ENCODE measurements at regions not wholly inside any gene's neighbourhood (a gene's known extent, or its start where the extent isn't known, plus 50 kb on each side); places are given as distances from the start of the nearest gene placed in this dataset.
"Not testable (repeated sequence)": the region's sequence is repeated elsewhere in the genome, so short reads cannot be mapped to it uniquely, and the experiment has no call there.

- CTCF ChIA-PET: no interaction called here
- DNase-seq (no peak), ATAC-seq (ENCODE audit: low read depth) (no peak)
- Histone ChIP-seq H2AFZ (ENCODE audit: insufficient read depth, low read depth, low read length, poor library complexity, severe bottlenecking) (no peak overlapping the region), H3K4me1 (ENCODE audit: control insufficient read depth in 2 of 2, insufficient read depth in 2 of 2, low read length in 2 of 2) (no peaks in the 10 kb centered on the region), H3K79me2 (ENCODE audit: control insufficient read depth, insufficient read depth, low read length) (no peaks in the 10 kb centered on the region), H4K20me1 (ENCODE audit: control insufficient read depth, insufficient read depth, low read length, poor library complexity, severe bottlenecking) (no peaks in the 10 kb centered on the region), H3K27ac (ENCODE audit: low read length in 2 of 2) (no peak overlapping the region), H3K9ac (ENCODE audit: low read length) (no peak overlapping the region), H3K36me3 (replicated peaks in 1 of 2; ENCODE audit: control extremely low read depth in 1 of 2, control insufficient read depth in 1 of 2, extremely low read depth in 1 of 2, insufficient read depth in 2 of 2, low read length in 1 of 2) (no peaks in the 10 kb centered on the region), H3K9me3 (ENCODE audit: control extremely low read depth in 1 of 3, control insufficient read depth in 2 of 3, insufficient read depth in 1 of 3, low read length in 2 of 3) (peaks cover 0 to 3% (median 0%) of the 10 kb centered on the region in 3 donors), H3K4me2 (replicated peaks; ENCODE audit: low read depth, low read length, poor library complexity, severe bottlenecking) (no peak overlapping the region), H3K27me3 (replicated peaks in 1 of 4; ENCODE audit: control extremely low read depth in 1 of 4, control insufficient read depth in 3 of 4, insufficient read depth in 4 of 4, low read length in 3 of 4) (no peaks in the 10 kb centered on the region), H3K4me3 (ENCODE audit: control extremely low read depth in 1 of 5, extremely low read depth in 1 of 5, insufficient read depth in 1 of 5, low read depth in 2 of 5, low read length in 4 of 5) (no peak overlapping the region)
- H3K9me3 Mint-ChIP-seq (ENCODE audit: insufficient read depth): no peaks in the 10 kb centered on the region
- POLR2A ChIA-PET: no interaction called here
- no peak overlapping the region for H3K27ac Mint-ChIP-seq
- no peaks in the 10 kb centered on the region for H3K4me1 Mint-ChIP-seq
- H3K4me3 Mint-ChIP-seq: no peak overlapping the region
- TF ChIP-seq CTCF (IDR thresholded peaks at IDR 0.05) (no peak), EZH2 (IDR thresholded peaks at IDR 0.05; ENCODE audit: borderline replicate concordance, insufficient read depth, low read depth, low read length, poor library complexity, severe bottlenecking) (no peak)
- intact Hi-C loops (cut with micrococcal nuclease): no loop called here
- no peaks in the 10 kb centered on the region for H3K27me3 Mint-ChIP-seq
- WGBS (ENCODE audit: insufficient coverage): 79% methylated on average over 1 of the region's 1 CpG
Measured at GRCh38 chr11:121864660-121865059, 251.4 kb downstream of the BLID start.

GRCh38 chr11:121863126-121863525 is 252.9 kb downstream of the BLID start:
- CTCF ChIA-PET: no interaction called here

GRCh38 chr11:121855138-121855537 is 260.9 kb downstream of the BLID start:
- H4K20me1 ChIP-seq (ENCODE audit: control insufficient read depth, insufficient read depth, low read length, poor library complexity, severe bottlenecking); H3K9me3 ChIP-seq (ENCODE audit: control extremely low read depth in 1 of 3, control insufficient read depth in 2 of 3, insufficient read depth in 1 of 3, low read length in 2 of 3); H3K27ac ChIP-seq (ENCODE audit: low read length in 2 of 2); H3K4me1 ChIP-seq (ENCODE audit: control insufficient read depth in 2 of 2, insufficient read depth in 2 of 2, low read length in 2 of 2); POLR2A ChIA-PET; intact Hi-C loops (cut with micrococcal nuclease); H2AFZ ChIP-seq (ENCODE audit: insufficient read depth, low read depth, low read length, poor library complexity, severe bottlenecking); H3K27me3 ChIP-seq (replicated peaks in 1 of 4; ENCODE audit: control extremely low read depth in 1 of 4, control insufficient read depth in 3 of 4, insufficient read depth in 4 of 4, low read length in 3 of 4); H3K9ac ChIP-seq (ENCODE audit: low read length); H3K27me3 Mint-ChIP-seq; H3K79me2 ChIP-seq (ENCODE audit: control insufficient read depth, insufficient read depth, low read length); H3K9me3 Mint-ChIP-seq (ENCODE audit: insufficient read depth); H3K4me3 Mint-ChIP-seq; H3K36me3 ChIP-seq (replicated peaks in 1 of 2; ENCODE audit: control extremely low read depth in 1 of 2, control insufficient read depth in 1 of 2, extremely low read depth in 1 of 2, insufficient read depth in 2 of 2, low read length in 1 of 2); ATAC-seq (ENCODE audit: low read depth); H3K4me1 Mint-ChIP-seq; H3K4me2 ChIP-seq (replicated peaks; ENCODE audit: low read depth, low read length, poor library complexity, severe bottlenecking); H3K4me3 ChIP-seq (ENCODE audit: control extremely low read depth in 1 of 5, extremely low read depth in 1 of 5, insufficient read depth in 1 of 5, low read depth in 2 of 5, low read length in 4 of 5); CTCF ChIA-PET; DNase-seq; H3K27ac Mint-ChIP-seq: not testable (repeated sequence)
- 92% methylated on average over 7 of the region's 11 CpGs for WGBS (ENCODE audit: insufficient coverage)

More at GRCh38 chr11:121863126-121863525, 252.9 kb downstream of the BLID start:
- Histone ChIP-seq H3K36me3 (replicated peaks in 1 of 2; ENCODE audit: control extremely low read depth in 1 of 2, control insufficient read depth in 1 of 2, extremely low read depth in 1 of 2, insufficient read depth in 2 of 2, low read length in 1 of 2) (no peaks in the 10 kb centered on the region), H3K27me3 (replicated peaks in 1 of 4; ENCODE audit: control extremely low read depth in 1 of 4, control insufficient read depth in 3 of 4, insufficient read depth in 4 of 4, low read length in 3 of 4) (no peaks in the 10 kb centered on the region), H3K4me2 (replicated peaks; ENCODE audit: low read depth, low read length, poor library complexity, severe bottlenecking) (no peak overlapping the region), H3K9ac (ENCODE audit: low read length) (no peak overlapping the region), H3K9me3 (ENCODE audit: control extremely low read depth in 1 of 3, control insufficient read depth in 2 of 3, insufficient read depth in 1 of 3, low read length in 2 of 3) (peaks cover 0 to 3% (median 0%) of the 10 kb centered on the region in 3 donors), H3K4me1 (ENCODE audit: control insufficient read depth in 2 of 2, insufficient read depth in 2 of 2, low read length in 2 of 2) (no peaks in the 10 kb centered on the region), H3K27ac (ENCODE audit: low read length in 2 of 2) (no peak overlapping the region), H3K79me2 (ENCODE audit: control insufficient read depth, insufficient read depth, low read length) (no peaks in the 10 kb centered on the region), H3K4me3 (ENCODE audit: control extremely low read depth in 1 of 5, extremely low read depth in 1 of 5, insufficient read depth in 1 of 5, low read depth in 2 of 5, low read length in 4 of 5) (no peak overlapping the region), H2AFZ (ENCODE audit: insufficient read depth, low read depth, low read length, poor library complexity, severe bottlenecking) (no peak overlapping the region), H4K20me1 (ENCODE audit: control insufficient read depth, insufficient read depth, low read length, poor library complexity, severe bottlenecking) (no peaks in the 10 kb centered on the region)
- Mint-ChIP-seq H3K27me3 (no peaks in the 10 kb centered on the region), H3K4me1 (no peaks in the 10 kb centered on the region), H3K4me3 (no peak overlapping the region), H3K9me3 (ENCODE audit: insufficient read depth) (no peaks in the 10 kb centered on the region), H3K27ac (no peak overlapping the region)
- ATAC-seq (ENCODE audit: low read depth): no peak
- WGBS (ENCODE audit: insufficient coverage): 100% methylated on average over 2 of the region's 4 CpGs
- POLR2A ChIA-PET: no interaction called here
- DNase-seq: no peak
- intact Hi-C loops (cut with micrococcal nuclease): no loop called here
- TF ChIP-seq EZH2 (IDR thresholded peaks at IDR 0.05; ENCODE audit: borderline replicate concordance, insufficient read depth, low read depth, low read length, poor library complexity, severe bottlenecking): no peak
- TF ChIP-seq CTCF (IDR thresholded peaks at IDR 0.05): no peak
